ENCODE measurements at regions not wholly inside any gene's neighbourhood (a gene's known extent, or its start where the extent isn't known, plus 50 kb on each side); places are given as distances from the start of the nearest gene placed in this dataset.

DNA sequence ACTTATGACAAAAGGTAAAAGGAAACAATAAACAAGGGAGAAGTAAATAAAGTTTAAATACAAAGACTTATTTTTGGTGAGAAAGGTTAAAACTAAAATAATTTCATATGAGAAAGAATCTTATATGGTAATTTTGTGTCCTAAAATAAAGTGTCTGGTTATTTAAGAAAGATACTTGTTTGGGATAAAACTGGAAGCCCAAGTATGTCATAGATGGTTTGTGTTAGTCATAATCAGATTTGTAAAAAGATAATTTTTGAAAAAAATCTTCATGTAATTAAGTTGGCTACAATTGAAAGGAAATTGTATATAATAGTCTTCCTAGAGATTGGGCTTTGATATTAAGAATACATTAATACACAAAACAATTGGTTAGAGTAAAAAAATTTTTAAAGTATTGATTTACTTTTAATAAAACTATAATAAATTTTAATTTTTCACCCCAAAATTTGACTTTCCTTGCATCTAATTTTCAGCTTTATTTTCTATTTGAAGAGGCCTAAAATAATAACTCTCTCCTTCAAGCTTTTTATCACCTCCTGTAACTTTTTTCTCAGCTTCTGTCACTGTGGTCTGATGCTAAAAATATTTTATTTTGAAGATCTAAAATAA lies 315.6 kb downstream of the SLITRK5 start:
- Histone ChIP-seq H3K4me2 (no peak overlapping the region), H2AFZ (no peak overlapping the region), H3K79me2 (no peaks in the 10 kb centered on the region), H3K9me3 (ENCODE audit: low read depth) (no peaks in the 10 kb centered on the region), H3K27ac (no peak overlapping the region), H3K36me3 (replicated peaks; ENCODE audit: insufficient read depth, low read depth) (no peaks in the 10 kb centered on the region), H3K4me3 (no peak overlapping the region), H3K27me3 (no peaks in the 10 kb centered on the region), H3K4me1 (ENCODE audit: insufficient read depth) (no peaks in the 10 kb centered on the region), H3K9me2 (replicated peaks; ENCODE audit: insufficient read depth) (no peaks in the 10 kb centered on the region), H4K20me1 (ENCODE audit: insufficient read depth, poor library complexity, severe bottlenecking) (no peaks in the 10 kb centered on the region)
- TF ChIP-seq EZH2phosphoT487 (IDR thresholded peaks at IDR 0.05; ENCODE audit: low read depth, severe bottlenecking, unreplicated experiment) = no peak
- no peak for TF ChIP-seq EZH2 (IDR thresholded peaks at IDR 0.05; ENCODE audit: borderline replicate concordance)
- TF ChIP-seq, protein P1, sequence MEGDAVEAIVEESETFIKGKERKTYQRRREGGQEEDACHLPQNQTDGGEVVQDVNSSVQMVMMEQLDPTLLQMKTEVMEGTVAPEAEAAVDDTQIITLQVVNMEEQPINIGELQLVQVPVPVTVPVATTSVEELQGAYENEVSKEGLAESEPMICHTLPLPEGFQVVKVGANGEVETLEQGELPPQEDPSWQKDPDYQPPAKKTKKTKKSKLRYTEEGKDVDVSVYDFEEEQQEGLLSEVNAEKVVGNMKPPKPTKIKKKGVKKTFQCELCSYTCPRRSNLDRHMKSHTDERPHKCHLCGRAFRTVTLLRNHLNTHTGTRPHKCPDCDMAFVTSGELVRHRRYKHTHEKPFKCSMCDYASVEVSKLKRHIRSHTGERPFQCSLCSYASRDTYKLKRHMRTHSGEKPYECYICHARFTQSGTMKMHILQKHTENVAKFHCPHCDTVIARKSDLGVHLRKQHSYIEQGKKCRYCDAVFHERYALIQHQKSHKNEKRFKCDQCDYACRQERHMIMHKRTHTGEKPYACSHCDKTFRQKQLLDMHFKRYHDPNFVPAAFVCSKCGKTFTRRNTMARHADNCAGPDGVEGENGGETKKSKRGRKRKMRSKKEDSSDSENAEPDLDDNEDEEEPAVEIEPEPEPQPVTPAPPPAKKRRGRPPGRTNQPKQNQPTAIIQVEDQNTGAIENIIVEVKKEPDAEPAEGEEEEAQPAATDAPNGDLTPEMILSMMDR (IDR thresholded peaks at IDR 0.05; ENCODE audit: poor library complexity) = no peak
- DNase-seq (ENCODE audit: low spot score) = no peak

DNA sequence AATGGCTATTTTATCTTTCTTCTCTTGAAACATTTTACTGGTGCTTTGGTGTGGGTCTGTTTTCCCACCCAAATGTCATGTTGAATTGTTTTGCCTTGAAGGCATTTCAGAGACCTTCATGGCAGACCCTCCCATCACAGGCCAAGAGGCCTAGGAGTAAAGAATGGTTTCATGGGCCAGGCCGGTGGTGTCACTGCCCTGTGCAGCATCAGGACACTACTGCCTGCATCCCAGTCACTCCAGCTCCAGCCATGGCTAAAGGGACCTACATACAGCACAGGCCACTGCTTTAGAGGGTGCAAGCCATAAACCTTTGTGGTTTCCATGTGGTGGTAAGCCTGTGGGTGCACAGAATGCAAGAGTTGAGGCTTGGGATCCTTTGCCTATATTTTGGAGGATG lies 326.9 kb downstream of the SLITRK5 start:
- no peak for DNase-seq (ENCODE audit: low spot score)
- H3K27ac ChIP-seq = no peak overlapping the region
- no peaks in the 10 kb centered on the region for H3K79me2 ChIP-seq
- H2AFZ ChIP-seq = no peak overlapping the region
- H3K4me2 ChIP-seq = no peak overlapping the region
- TF ChIP-seq EZH2 (IDR thresholded peaks at IDR 0.05; ENCODE audit: borderline replicate concordance) = no peak
- TF ChIP-seq EZH2phosphoT487 (IDR thresholded peaks at IDR 0.05; ENCODE audit: low read depth, severe bottlenecking, unreplicated experiment) = no peak
- no peaks in the 10 kb centered on the region for H3K4me1 ChIP-seq (ENCODE audit: insufficient read depth)
- 75% methylated on average over 1 of the region's 1 CpG for WGBS (ENCODE audit: low lambda C conversion rate, missing lambda C conversion rate)
- no peak overlapping the region for H3K4me3 ChIP-seq
- no peaks in the 10 kb centered on the region for H4K20me1 ChIP-seq (ENCODE audit: insufficient read depth, poor library complexity, severe bottlenecking)
- no peaks in the 10 kb centered on the region for H3K27me3 ChIP-seq
- no peaks in the 10 kb centered on the region for H3K36me3 ChIP-seq (replicated peaks; ENCODE audit: insufficient read depth, low read depth)
- H3K9me2 ChIP-seq (replicated peaks; ENCODE audit: insufficient read depth) = no peaks in the 10 kb centered on the region
- H3K9me3 ChIP-seq (ENCODE audit: low read depth) = no peaks in the 10 kb centered on the region

DNA sequence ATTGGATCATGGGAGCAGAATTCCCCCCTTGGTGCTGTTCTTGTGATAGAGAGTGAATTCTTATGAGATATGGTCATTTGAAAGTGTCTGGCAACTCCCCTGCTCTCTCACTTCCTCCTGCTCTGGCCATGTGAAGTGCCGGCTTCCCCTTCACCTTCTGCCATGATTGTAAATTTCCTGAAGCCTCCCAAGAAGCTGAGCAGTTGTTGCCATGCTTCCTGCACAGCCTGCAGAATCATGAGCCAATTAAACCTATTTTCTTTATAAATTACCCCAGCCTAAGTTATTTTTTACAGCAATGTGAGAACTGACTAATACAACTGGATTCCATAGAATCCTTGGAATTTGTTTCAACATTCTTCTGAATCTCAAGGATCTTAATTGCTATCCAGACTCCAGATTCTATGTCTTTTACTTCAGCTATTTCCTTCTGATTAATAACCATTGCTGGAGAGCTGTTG lies 328.1 kb downstream of the SLITRK5 start:
- Histone ChIP-seq H3K9me3 (ENCODE audit: low read depth) (no peaks in the 10 kb centered on the region), H3K36me3 (replicated peaks; ENCODE audit: insufficient read depth, low read depth) (no peaks in the 10 kb centered on the region), H3K9me2 (replicated peaks; ENCODE audit: insufficient read depth) (no peaks in the 10 kb centered on the region), H3K4me1 (ENCODE audit: insufficient read depth) (no peaks in the 10 kb centered on the region), H4K20me1 (ENCODE audit: insufficient read depth, poor library complexity, severe bottlenecking) (no peaks in the 10 kb centered on the region), H2AFZ (no peak overlapping the region), H3K27me3 (no peaks in the 10 kb centered on the region), H3K4me2 (no peak overlapping the region), H3K79me2 (no peaks in the 10 kb centered on the region), H3K4me3 (no peak overlapping the region), H3K27ac (no peak overlapping the region)
- TF ChIP-seq EZH2phosphoT487 (IDR thresholded peaks at IDR 0.05; ENCODE audit: low read depth, severe bottlenecking, unreplicated experiment) = no peak
- no peak for TF ChIP-seq EZH2 (IDR thresholded peaks at IDR 0.05; ENCODE audit: borderline replicate concordance)
- TF ChIP-seq, protein P1 (IDR thresholded peaks at IDR 0.05; ENCODE audit: poor library complexity) = no peak
- DNase-seq (ENCODE audit: low spot score) = no peak
- 83% methylated on average over 1 of the region's 1 CpG for WGBS (ENCODE audit: low lambda C conversion rate, missing lambda C conversion rate)

DNA sequence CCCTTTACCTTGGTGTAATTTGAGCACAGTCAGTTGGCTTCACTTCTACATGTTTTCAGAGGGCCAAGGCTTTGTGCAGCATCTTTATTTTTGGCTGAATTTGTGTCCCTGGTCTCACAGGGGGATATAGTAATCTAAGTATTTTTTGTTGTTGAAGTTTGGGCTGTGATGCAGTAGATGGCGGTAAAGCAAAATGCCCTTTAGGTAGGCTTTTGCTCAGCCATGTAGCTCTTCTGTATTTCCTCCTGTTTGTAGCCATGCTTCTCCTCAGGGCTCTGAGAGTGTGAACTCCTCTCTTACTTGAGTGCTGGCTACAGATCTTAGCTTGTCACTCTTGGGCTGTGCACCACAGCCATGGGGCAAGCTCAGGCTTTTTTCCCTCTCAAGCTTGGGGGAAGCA lies 328.6 kb downstream of the SLITRK5 start:
- Histone ChIP-seq H3K27me3 (no peaks in the 10 kb centered on the region), H3K9me2 (replicated peaks; ENCODE audit: insufficient read depth) (no peaks in the 10 kb centered on the region), H3K79me2 (no peaks in the 10 kb centered on the region), H3K27ac (no peak overlapping the region), H3K9me3 (ENCODE audit: low read depth) (no peaks in the 10 kb centered on the region), H3K4me1 (ENCODE audit: insufficient read depth) (no peaks in the 10 kb centered on the region), H2AFZ (no peak overlapping the region), H3K4me2 (no peak overlapping the region), H3K4me3 (no peak overlapping the region), H4K20me1 (ENCODE audit: insufficient read depth, poor library complexity, severe bottlenecking) (no peaks in the 10 kb centered on the region), H3K36me3 (replicated peaks; ENCODE audit: insufficient read depth, low read depth) (no peaks in the 10 kb centered on the region)
- WGBS (ENCODE audit: low lambda C conversion rate, missing lambda C conversion rate) = 100% methylated on average over 1 of the region's 1 CpG
- no peak for TF ChIP-seq EZH2phosphoT487 (IDR thresholded peaks at IDR 0.05; ENCODE audit: low read depth, severe bottlenecking, unreplicated experiment)
- TF ChIP-seq, protein P1 (IDR thresholded peaks at IDR 0.05; ENCODE audit: poor library complexity) = no peak
- no peak for TF ChIP-seq EZH2 (IDR thresholded peaks at IDR 0.05; ENCODE audit: borderline replicate concordance)
- no peak for DNase-seq (ENCODE audit: low spot score)
